ENCODE measurements at regions not wholly inside any gene's neighbourhood (a gene's known extent, or its start where the extent isn't known, plus 50 kb on each side); places are given as distances from the start of the nearest gene placed in this dataset.

- no peaks in the 10 kb centered on the region for H3K4me1 ChIP-seq (replicated peaks in 1 of 2; ENCODE audit: control insufficient read depth in 2 of 2, insufficient read depth in 2 of 2, low read length in 2 of 2)
- ChIA-PET POLR2A (no interaction called here), CTCF (ENCODE audit: low intra/inter-chr PET ratio) (no interaction called here)
- no peak for ATAC-seq
- intact Hi-C loops (cut with micrococcal nuclease) = no loop called here
- H3K27ac ChIP-seq (ENCODE audit: extremely low read depth, low read depth, low read length) = no peak overlapping the region
- H2AFZ ChIP-seq (ENCODE audit: low read depth, low read length) = no peak overlapping the region
- no peaks in the 10 kb centered on the region for H3K36me3 ChIP-seq (ENCODE audit: control insufficient read depth, insufficient read depth, low read length)
- H3K27me3 ChIP-seq (ENCODE audit: control insufficient read depth in 2 of 2, insufficient read depth in 2 of 2, low read length in 2 of 2) = no peaks in the 10 kb centered on the region
- in situ Hi-C loops (cut with MboI) = no loop called here
- WGBS (ENCODE audit: insufficient coverage, low coverage, missing lambda C conversion rate) = 0% methylated on average over 1 of the region's 1 CpG
- no peak overlapping the region for H3K4me2 ChIP-seq (ENCODE audit: insufficient read depth, low read length)
- H3K9me1 ChIP-seq (ENCODE audit: control insufficient read depth, insufficient read depth, low read length) = no peaks in the 10 kb centered on the region
- no peak overlapping the region for H3K9ac ChIP-seq (ENCODE audit: insufficient read depth in 1 of 2, low read depth in 2 of 2, low read length in 2 of 2)
- H3K4me3 ChIP-seq = no peak overlapping the region
- no peaks in the 10 kb centered on the region for H3K79me2 ChIP-seq (ENCODE audit: control insufficient read depth, insufficient read depth, low read length)
- TF ChIP-seq NCOA2 (IDR thresholded peaks at IDR 0.05; ENCODE audit: partially characterized antibody in 2 of 2) (no peak), THAP12 (CRISPR knock-in tag; IDR thresholded peaks at IDR 0.05) (no peak), HNRNPLL (IDR thresholded peaks at IDR 0.05; ENCODE audit: low read depth, low read length, poor library complexity, severe bottlenecking) (no peak)
- no peaks in the 10 kb centered on the region for H4K20me1 ChIP-seq (replicated peaks; ENCODE audit: control insufficient read depth, insufficient read depth, low read length)
- BruUV-seq (replicated peaks) = no TSS peak
- no peak for FAIRE-seq
- no peak for DNase-seq (ENCODE audit: extremely low read depth in 1 of 4, low spot score in 3 of 4)
- no peaks in the 10 kb centered on the region for H3K9me3 ChIP-seq (replicated peaks; ENCODE audit: control insufficient read depth, insufficient read depth, low read depth, low read length)
These were observed 1292.2 kb upstream of the TMPRSS15 start for GRCh38 chr21:19695796-19696195.

GRCh38 chr21:19700476-19700875 is 1296.9 kb upstream of the TMPRSS15 start:
- ChIA-PET CTCF (ENCODE audit: low intra/inter-chr PET ratio) (no interaction called here), POLR2A (no interaction called here)
- in situ Hi-C loops (cut with MboI) (no loop called here), intact Hi-C loops (cut with micrococcal nuclease) (no loop called here)
- Histone ChIP-seq H3K79me2 (ENCODE audit: control insufficient read depth, insufficient read depth, low read length) (no peaks in the 10 kb centered on the region), H3K36me3 (ENCODE audit: control insufficient read depth, insufficient read depth, low read length) (no peaks in the 10 kb centered on the region), H3K4me3 (no peak overlapping the region), H3K4me1 (replicated peaks in 1 of 2; ENCODE audit: control insufficient read depth in 2 of 2, insufficient read depth in 2 of 2, low read length in 2 of 2) (no peaks in the 10 kb centered on the region), H3K27ac (ENCODE audit: extremely low read depth, low read depth, low read length) (no peak overlapping the region), H3K4me2 (ENCODE audit: insufficient read depth, low read length) (no peak overlapping the region), H3K9ac (ENCODE audit: insufficient read depth in 1 of 2, low read depth in 2 of 2, low read length in 2 of 2) (no peak overlapping the region), H3K27me3 (ENCODE audit: control insufficient read depth in 2 of 2, insufficient read depth in 2 of 2, low read length in 2 of 2) (no peaks in the 10 kb centered on the region), H3K9me3 (replicated peaks; ENCODE audit: control insufficient read depth, insufficient read depth, low read depth, low read length) (no peaks in the 10 kb centered on the region), H3K9me1 (ENCODE audit: control insufficient read depth, insufficient read depth, low read length) (no peaks in the 10 kb centered on the region), H2AFZ (ENCODE audit: low read depth, low read length) (no peak overlapping the region), H4K20me1 (replicated peaks; ENCODE audit: control insufficient read depth, insufficient read depth, low read length) (no peaks in the 10 kb centered on the region)
- FAIRE-seq = no peak
- BruUV-seq (replicated peaks) = no TSS peak
- DNase-seq (ENCODE audit: extremely low read depth in 1 of 4, low spot score in 3 of 4) = no peak
- no peak for ATAC-seq
- no peak for TF ChIP-seq ZBTB7A (IDR thresholded peaks at IDR 0.05; ENCODE audit: borderline replicate concordance, control insufficient read depth, low read depth, low read length)
- no peak for TF ChIP-seq SREBF1 (IDR thresholded peaks at IDR 0.05; ENCODE audit: borderline replicate concordance, low read depth, low read length)
- TF ChIP-seq HDAC6 (IDR thresholded peaks at IDR 0.05; ENCODE audit: low read depth, low read length) = no peak
- no peak for TF ChIP-seq ZNF644 (tag; IDR thresholded peaks at IDR 0.05; ENCODE audit: low read depth)
- no peak for TF ChIP-seq KAT2B (IDR thresholded peaks at IDR 0.05; ENCODE audit: low read depth, low read length)
- no peak for TF ChIP-seq ZNF696 (CRISPR knock-in tag; conservative IDR thresholded peaks at IDR 0.05)
- TF ChIP-seq MAX (CRISPR knock-in tag; IDR thresholded peaks at IDR 0.05) = no peak
- no peak for TF ChIP-seq KLF13 (tag; IDR thresholded peaks at IDR 0.05; ENCODE audit: borderline replicate concordance, low read depth)
- TF ChIP-seq PHF21A (IDR thresholded peaks at IDR 0.05; ENCODE audit: borderline replicate concordance, low read depth) = no peak
- TF ChIP-seq ESRRA (IDR thresholded peaks at IDR 0.05; ENCODE audit: borderline replicate concordance, low read depth) = no peak

Data from K562 (cell line).